ENCODE measurements at regions not wholly inside any gene's neighbourhood (a gene's known extent, or its start where the extent isn't known, plus 50 kb on each side); places are given as distances from the start of the nearest gene placed in this dataset.

- DNase-seq (ENCODE audit: low read depth), result no peak
- TF ChIP-seq CTCF (conservative IDR thresholded peaks at IDR 0.05; ENCODE audit: control insufficient read depth, insufficient read depth, low read depth, low read length), result no peak
- H3K4me3 ChIP-seq (ENCODE audit: control insufficient read depth, low read depth, low read length), result no peak overlapping the region
Measured at GRCh38 chr2:104472076-104472475, 381.8 kb upstream of the POU3F3 start.

- DNase-seq (ENCODE audit: low read depth), result no peak
- TF ChIP-seq CTCF (conservative IDR thresholded peaks at IDR 0.05; ENCODE audit: control insufficient read depth, insufficient read depth, low read depth, low read length), result no peak
Measured at GRCh38 chr2:104473546-104473945, 380.4 kb upstream of the POU3F3 start.

GRCh38 chr2:104474716-104475115 is 379.2 kb upstream of the POU3F3 start:
- no peak for TF ChIP-seq CTCF (conservative IDR thresholded peaks at IDR 0.05; ENCODE audit: control insufficient read depth, insufficient read depth, low read depth, low read length)
- no peak for DNase-seq (ENCODE audit: low read depth)
- H3K4me3 ChIP-seq (ENCODE audit: control insufficient read depth, low read depth, low read length), result no peak overlapping the region

More at GRCh38 chr2:104473546-104473945, 380.4 kb upstream of the POU3F3 start:
- no peak overlapping the region for H3K4me3 ChIP-seq (ENCODE audit: control insufficient read depth, low read depth, low read length)

GRCh38 chr2:104476075-104476474 is 377.8 kb upstream of the POU3F3 start:
- TF ChIP-seq CTCF (conservative IDR thresholded peaks at IDR 0.05; ENCODE audit: control insufficient read depth, insufficient read depth, low read depth, low read length), result no peak
- no peak overlapping the region for H3K4me3 ChIP-seq (ENCODE audit: control insufficient read depth, low read depth, low read length)
- no peak for DNase-seq (ENCODE audit: low read depth)

- no peak overlapping the region for H3K4me3 ChIP-seq (ENCODE audit: control insufficient read depth, low read depth, low read length)
- DNase-seq (ENCODE audit: low read depth), result no peak
- no peak for TF ChIP-seq CTCF (conservative IDR thresholded peaks at IDR 0.05; ENCODE audit: control insufficient read depth, insufficient read depth, low read depth, low read length)
Measured at GRCh38 chr2:104476563-104476988, 377.3 kb upstream of the POU3F3 start.

GRCh38 chr2:104481341-104481740 is 372.6 kb upstream of the POU3F3 start:
- H3K4me3 ChIP-seq (ENCODE audit: control insufficient read depth, low read depth, low read length), result no peak overlapping the region
- no peak for TF ChIP-seq CTCF (conservative IDR thresholded peaks at IDR 0.05; ENCODE audit: control insufficient read depth, insufficient read depth, low read depth, low read length)
- DNase-seq (ENCODE audit: low read depth), result no peak

- DNase-seq (ENCODE audit: low read depth), result no peak
- no peak overlapping the region for H3K4me3 ChIP-seq (ENCODE audit: control insufficient read depth, low read depth, low read length)
- TF ChIP-seq CTCF (conservative IDR thresholded peaks at IDR 0.05; ENCODE audit: control insufficient read depth, insufficient read depth, low read depth, low read length), result no peak
Measured at GRCh38 chr2:104487366-104487765, 366.5 kb upstream of the POU3F3 start.
